CD4-positive, CD25-positive, alpha-beta regulatory T cell (primary cell): ENCODE measurements at regions not wholly inside any gene's neighbourhood (a gene's known extent, or its start where the extent isn't known, plus 50 kb on each side); places are given as distances from the start of the nearest gene placed in this dataset.

Experiments used
- ATAC-seq, 2 donors: fragments of 150-1000 bp; cut with Tn5 transposase; one replicate each; pipeline ENCODE4 v1.10.0; 2021; ENCODE audit warnings: low read depth in 2 of 2, moderate number of reproducible peaks in 2 of 2, moderate library complexity in 1 of 2
- DNase-seq, 3 donors: peaks; one replicate each; pipeline versions ENCODE4 v3.0.0 to v3.0.0-alpha.2; 2012 to 2022; ENCODE audit warnings: mixed read lengths in 1 of 3
- H3K27ac ChIP-seq: one replicate; pipeline ENCODE4 v1.7.0; 2013; ENCODE audit warnings: mild to moderate bottlenecking, low read length; ENCODE audit not compliant: insufficient read depth, poor library complexity, severe bottlenecking
- H3K27me3 ChIP-seq: one replicate; pipeline ENCODE4 v1.7.0; 2013; ENCODE audit warnings: low read length; ENCODE audit not compliant: control insufficient read depth, insufficient read depth
- H3K36me3 ChIP-seq: one replicate; pipeline ENCODE4 v1.7.0; 2013; ENCODE audit warnings: mild to moderate bottlenecking, low read length, moderate library complexity; ENCODE audit not compliant: control insufficient read depth, insufficient read depth
- H3K4me1 ChIP-seq: 2 replicates; pipeline ENCODE4 v1.7.0; 2013; ENCODE audit warnings: mild to moderate bottlenecking, low read length; ENCODE audit not compliant: insufficient read depth, control insufficient read depth, poor library complexity, severe bottlenecking
- H3K4me3 ChIP-seq: one replicate; pipeline ENCODE4 v1.7.0; 2013; ENCODE audit warnings: low read depth, mild to moderate bottlenecking, low read length, moderate library complexity
- H3K9me3 ChIP-seq, 2 experiments: 1 replicate in 1 of 2; 2 replicates in 1 of 2; pipeline ENCODE4 v1.7.0; 2013; ENCODE audit warnings: low read length in 2 of 2, mild to moderate bottlenecking in 1 of 2, moderate library complexity in 1 of 2; ENCODE audit not compliant: control insufficient read depth in 2 of 2
- H3K27ac Mint-ChIP-seq, 3 donors: one replicate each; pipeline ENCODE4 v1.8.0; 2020 to 2022; ENCODE audit warnings: mild to moderate bottlenecking in 3 of 3, mixed read lengths in 3 of 3, moderate library complexity in 2 of 3
- H3K27me3 Mint-ChIP-seq: one replicate; pipeline ENCODE4 v1.8.0; 2022; ENCODE audit warnings: mild to moderate bottlenecking, mixed read lengths
- H3K36me3 Mint-ChIP-seq: one replicate; pipeline ENCODE4 v1.8.0; 2020; ENCODE audit warnings: mixed read lengths
- H3K4me1 Mint-ChIP-seq, 4 donors: one replicate each; pipeline ENCODE4 v1.8.0; 2020 to 2022; ENCODE audit warnings: mixed read lengths in 4 of 4, mild to moderate bottlenecking in 1 of 4
- H3K4me3 Mint-ChIP-seq, 4 donors: one replicate each; pipeline ENCODE4 v1.8.0; 2020 to 2022; ENCODE audit warnings: mild to moderate bottlenecking in 4 of 4, mixed read lengths in 4 of 4, moderate library complexity in 3 of 4
- H3K9me3 Mint-ChIP-seq, 7 donors: one replicate each; pipeline ENCODE4 v1.8.0; 2020 to 2022; ENCODE audit warnings: mixed read lengths in 7 of 7, mild to moderate bottlenecking in 3 of 7, moderate library complexity in 2 of 7

- H3K9me3 Mint-ChIP-seq, result peaks cover 0 to 10% (median 3%) of the 10 kb centered on the region in 7 donors
- no peak overlapping the region for H3K4me3 Mint-ChIP-seq
- Histone ChIP-seq H3K9me3 (no peaks in the 10 kb centered on the region), H3K27me3 (no peaks in the 10 kb centered on the region), H3K4me1 (no peaks in the 10 kb centered on the region), H3K4me3 (no peak overlapping the region), H3K36me3 (no peaks in the 10 kb centered on the region), H3K27ac (no peak overlapping the region)
- DNase-seq (no peak), ATAC-seq (no peak)
- H3K27me3 Mint-ChIP-seq, result peaks cover 12% of the 10 kb centered on the region
- no peak overlapping the region for H3K27ac Mint-ChIP-seq
- no peaks in the 10 kb centered on the region for H3K4me1 Mint-ChIP-seq
- no peaks in the 10 kb centered on the region for H3K36me3 Mint-ChIP-seq
Measured at GRCh38 chr6:169009628-169010027, 244.0 kb downstream of the THBS2 start.

- H3K27me3 ChIP-seq, result no peaks in the 10 kb centered on the region
- no peak for ATAC-seq
- peaks cover 12% of the 10 kb centered on the region for H3K27me3 Mint-ChIP-seq
- no peak for DNase-seq
- no peak overlapping the region for H3K27ac Mint-ChIP-seq
- H3K27ac ChIP-seq, result no peak overlapping the region
- H3K4me1 Mint-ChIP-seq, result no peaks in the 10 kb centered on the region
- H3K36me3 Mint-ChIP-seq, result no peaks in the 10 kb centered on the region
- H3K4me3 ChIP-seq, result no peak overlapping the region
- H3K4me1 ChIP-seq, result no peaks in the 10 kb centered on the region
- H3K9me3 Mint-ChIP-seq, result peaks cover 0 to 10% (median 1%) of the 10 kb centered on the region in 7 donors
- no peak overlapping the region for H3K4me3 Mint-ChIP-seq
- H3K9me3 ChIP-seq, result no peaks in the 10 kb centered on the region
- H3K36me3 ChIP-seq, result no peaks in the 10 kb centered on the region
Measured at GRCh38 chr6:169008641-169009257, 244.9 kb downstream of the THBS2 start.

- H3K9me3 Mint-ChIP-seq, result peaks cover 0 to 3% (median 0%) of the 10 kb centered on the region in 7 donors
- Histone ChIP-seq H3K27me3 (no peaks in the 10 kb centered on the region), H3K4me1 (no peaks in the 10 kb centered on the region), H3K9me3 (no peaks in the 10 kb centered on the region), H3K4me3 (no peak overlapping the region), H3K27ac (no peak overlapping the region), H3K36me3 (no peaks in the 10 kb centered on the region)
- H3K4me1 Mint-ChIP-seq, result no peaks in the 10 kb centered on the region
- no peaks in the 10 kb centered on the region for H3K27me3 Mint-ChIP-seq
- ATAC-seq, result no peak
- no peak overlapping the region for H3K4me3 Mint-ChIP-seq
- H3K27ac Mint-ChIP-seq, result no peak overlapping the region
- H3K36me3 Mint-ChIP-seq, result no peaks in the 10 kb centered on the region
- DNase-seq, result no peak
Measured at GRCh38 chr6:169005166-169005565, 248.5 kb downstream of the THBS2 start.

DNA sequence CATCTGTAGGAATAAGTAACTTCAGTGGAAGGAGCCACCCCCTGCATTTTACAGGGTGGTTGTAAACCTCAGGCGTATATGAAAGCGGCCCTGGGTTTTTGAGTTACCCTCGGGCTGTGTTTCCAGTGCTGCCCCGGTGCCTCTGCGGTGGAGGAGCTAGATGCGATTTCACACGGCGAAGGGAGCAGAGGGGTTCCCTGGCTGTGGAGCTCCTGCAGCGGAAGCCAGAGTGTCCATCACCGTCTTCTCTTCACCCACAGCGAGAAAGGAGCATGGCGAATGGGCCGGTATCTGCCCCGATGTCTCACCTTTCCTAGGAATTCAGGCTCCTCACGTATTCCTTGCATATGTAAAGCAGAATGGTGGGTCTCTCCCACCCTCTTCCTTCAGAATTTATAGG, 253.6 kb downstream of the THBS2 start:
- Histone ChIP-seq H3K9me3 (no peaks in the 10 kb centered on the region), H3K4me3 (no peak overlapping the region), H3K27ac (no peak overlapping the region), H3K36me3 (no peaks in the 10 kb centered on the region), H3K4me1 (no peaks in the 10 kb centered on the region), H3K27me3 (no peaks in the 10 kb centered on the region)
- Mint-ChIP-seq H3K27me3 (no peaks in the 10 kb centered on the region), H3K36me3 (no peaks in the 10 kb centered on the region), H3K4me1 (no peaks in the 10 kb centered on the region), H3K9me3 (peaks cover 0 to 3% (median 0%) of the 10 kb centered on the region in 7 donors), H3K4me3 (no peak overlapping the region), H3K27ac (no peak overlapping the region)
- DNase-seq (no peak), ATAC-seq (no peak)

- Mint-ChIP-seq H3K27me3 (no peaks in the 10 kb centered on the region), H3K9me3 (peaks cover 0 to 3% (median 0%) of the 10 kb centered on the region in 7 donors), H3K36me3 (no peaks in the 10 kb centered on the region), H3K27ac (no peak overlapping the region), H3K4me3 (no peak overlapping the region), H3K4me1 (no peaks in the 10 kb centered on the region)
- DNase-seq (no peak), ATAC-seq (no peak)
- Histone ChIP-seq H3K27ac (no peak overlapping the region), H3K4me1 (no peaks in the 10 kb centered on the region), H3K9me3 (no peaks in the 10 kb centered on the region), H3K27me3 (no peaks in the 10 kb centered on the region), H3K36me3 (no peaks in the 10 kb centered on the region), H3K4me3 (no peak overlapping the region)
Measured at GRCh38 chr6:168999392-168999791, 254.3 kb downstream of the THBS2 start.

DNA sequence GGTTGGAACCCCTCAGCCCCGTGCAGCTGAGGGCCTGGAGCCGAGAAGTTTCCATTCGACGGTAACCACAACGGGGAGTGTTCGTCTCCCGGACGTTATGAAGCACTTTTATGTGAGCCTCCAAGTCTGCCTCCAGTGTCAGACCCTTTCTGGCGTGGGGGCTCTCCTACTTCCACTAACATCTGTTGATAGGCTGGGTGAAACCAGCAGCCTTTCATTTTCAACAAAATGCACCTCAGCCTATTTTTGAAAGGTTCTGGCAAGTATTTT, 257.4 kb downstream of the THBS2 start:
- DNase-seq, result no peak
- no peak overlapping the region for H3K4me3 ChIP-seq
- Mint-ChIP-seq H3K4me1 (no peaks in the 10 kb centered on the region), H3K36me3 (no peaks in the 10 kb centered on the region), H3K27ac (no peak overlapping the region), H3K27me3 (peaks cover 4% of the 10 kb centered on the region), H3K4me3 (no peak overlapping the region), H3K9me3 (no peaks in the 10 kb centered on the region)
- H3K9me3 ChIP-seq, result no peaks in the 10 kb centered on the region
- H3K36me3 ChIP-seq, result no peaks in the 10 kb centered on the region
- no peaks in the 10 kb centered on the region for H3K27me3 ChIP-seq
- H3K27ac ChIP-seq, result no peak overlapping the region
- no peak for ATAC-seq
- no peaks in the 10 kb centered on the region for H3K4me1 ChIP-seq

- no peak overlapping the region for H3K4me3 Mint-ChIP-seq
Measured at GRCh38 chr6:168995526-168996355, 257.9 kb downstream of the THBS2 start.

DNA sequence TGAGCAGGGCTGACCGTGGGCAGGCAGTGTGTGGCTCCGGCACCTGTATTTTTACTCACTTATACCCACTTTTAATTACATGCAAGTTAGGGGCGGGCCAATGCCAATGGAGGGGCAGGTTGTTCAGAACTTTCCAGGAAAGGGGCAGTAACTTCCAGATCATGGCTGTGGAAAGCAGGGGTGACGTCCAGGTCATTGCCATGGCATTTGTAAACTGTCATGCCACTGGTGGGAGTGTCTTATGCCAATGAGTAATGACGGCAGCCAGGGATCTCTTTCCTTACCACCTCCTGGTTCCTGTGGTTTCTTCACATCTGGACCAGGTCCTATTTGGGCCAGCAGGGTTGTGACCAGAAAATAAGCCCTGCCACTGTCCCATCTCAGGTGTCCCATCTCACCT, 258.7 kb downstream of the THBS2 start:
- Mint-ChIP-seq H3K4me1 (no peaks in the 10 kb centered on the region), H3K9me3 (no peaks in the 10 kb centered on the region), H3K27ac (no peak overlapping the region), H3K27me3 (peaks cover 4% of the 10 kb centered on the region), H3K4me3 (no peak overlapping the region), H3K36me3 (no peaks in the 10 kb centered on the region)
- Histone ChIP-seq H3K27me3 (no peaks in the 10 kb centered on the region), H3K36me3 (no peaks in the 10 kb centered on the region), H3K27ac (no peak overlapping the region), H3K4me1 (no peaks in the 10 kb centered on the region), H3K4me3 (no peak overlapping the region), H3K9me3 (no peaks in the 10 kb centered on the region)
- DNase-seq (no peak), ATAC-seq (no peak)

More at GRCh38 chr6:168995526-168996355, 257.9 kb downstream of the THBS2 start:
- H3K4me1 ChIP-seq, result no peaks in the 10 kb centered on the region
- H3K27me3 ChIP-seq, result no peaks in the 10 kb centered on the region
- Mint-ChIP-seq H3K27me3 (peaks cover 4% of the 10 kb centered on the region), H3K36me3 (no peaks in the 10 kb centered on the region), H3K9me3 (no peaks in the 10 kb centered on the region), H3K4me1 (no peaks in the 10 kb centered on the region), H3K27ac (peak overlapping the region in 1 of 3 donors; percentile 80)
- no peaks in the 10 kb centered on the region for H3K9me3 ChIP-seq
- no peak overlapping the region for H3K27ac ChIP-seq
- no peak for DNase-seq
- no peak overlapping the region for H3K4me3 ChIP-seq
- ATAC-seq, result no peak
- H3K36me3 ChIP-seq, result no peaks in the 10 kb centered on the region
